ENCODE measurements at regions not wholly inside any gene's neighbourhood (a gene's known extent, or its start where the extent isn't known, plus 50 kb on each side); places are given as distances from the start of the nearest gene placed in this dataset.

DNA sequence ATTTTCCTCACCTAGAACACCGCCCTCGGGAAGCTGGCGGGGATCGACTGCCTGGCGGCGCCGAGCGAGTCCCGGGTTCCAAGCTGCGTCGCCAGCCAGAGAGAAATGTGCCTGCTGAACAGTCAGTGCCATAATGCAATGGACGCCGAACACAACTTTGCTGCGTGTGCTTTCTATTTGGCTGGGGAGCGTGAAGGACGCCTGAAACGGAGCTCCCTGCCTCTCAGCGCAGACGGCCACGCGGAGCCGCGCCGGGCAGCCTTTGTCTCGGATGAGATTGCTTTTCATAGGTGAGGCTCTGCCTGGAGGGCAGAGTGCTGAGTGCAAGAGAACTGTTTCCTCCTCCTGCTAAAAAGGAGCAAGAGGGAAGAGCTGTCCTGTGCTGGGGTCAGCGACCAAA is 107.7 kb upstream of the BCOR start:
- H3K4me1 Mint-ChIP-seq = peaks cover 24% of the 10 kb centered on the region
- H3K4me3 Mint-ChIP-seq = no peak overlapping the region
- ChIA-PET CTCF (no interaction called here), POLR2A (interaction anchor here (1.2 kb wide), 1 partner anchor 29 kb away, joined by 6 read pairs; no protein-coding TSS in a partner anchor)
- no peak overlapping the region for H3K27ac Mint-ChIP-seq
- DNase-seq (no peak), ATAC-seq (ENCODE audit: low read depth) (no peak)
- no peaks in the 10 kb centered on the region for H3K27me3 Mint-ChIP-seq
- no peaks in the 10 kb centered on the region for H3K9me3 Mint-ChIP-seq
- no peaks in the 10 kb centered on the region for H3K36me3 Mint-ChIP-seq (ENCODE audit: low read depth)
- intact Hi-C loops (cut with micrococcal nuclease) = loop anchor here (5.0 kb wide), 1 partner anchor 38 kb away; no protein-coding TSS in a partner anchor
- TF ChIP-seq, protein P1, sequence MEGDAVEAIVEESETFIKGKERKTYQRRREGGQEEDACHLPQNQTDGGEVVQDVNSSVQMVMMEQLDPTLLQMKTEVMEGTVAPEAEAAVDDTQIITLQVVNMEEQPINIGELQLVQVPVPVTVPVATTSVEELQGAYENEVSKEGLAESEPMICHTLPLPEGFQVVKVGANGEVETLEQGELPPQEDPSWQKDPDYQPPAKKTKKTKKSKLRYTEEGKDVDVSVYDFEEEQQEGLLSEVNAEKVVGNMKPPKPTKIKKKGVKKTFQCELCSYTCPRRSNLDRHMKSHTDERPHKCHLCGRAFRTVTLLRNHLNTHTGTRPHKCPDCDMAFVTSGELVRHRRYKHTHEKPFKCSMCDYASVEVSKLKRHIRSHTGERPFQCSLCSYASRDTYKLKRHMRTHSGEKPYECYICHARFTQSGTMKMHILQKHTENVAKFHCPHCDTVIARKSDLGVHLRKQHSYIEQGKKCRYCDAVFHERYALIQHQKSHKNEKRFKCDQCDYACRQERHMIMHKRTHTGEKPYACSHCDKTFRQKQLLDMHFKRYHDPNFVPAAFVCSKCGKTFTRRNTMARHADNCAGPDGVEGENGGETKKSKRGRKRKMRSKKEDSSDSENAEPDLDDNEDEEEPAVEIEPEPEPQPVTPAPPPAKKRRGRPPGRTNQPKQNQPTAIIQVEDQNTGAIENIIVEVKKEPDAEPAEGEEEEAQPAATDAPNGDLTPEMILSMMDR (IDR thresholded peaks at IDR 0.05) = no peak

- no peak for ATAC-seq (ENCODE audit: low read depth)
- H3K4me1 Mint-ChIP-seq = peaks cover 18% of the 10 kb centered on the region
- CTCF ChIA-PET = no interaction called here
- no peaks in the 10 kb centered on the region for H3K9me3 Mint-ChIP-seq
- DNase-seq = no peak
- intact Hi-C loops (cut with micrococcal nuclease) = no loop called here
- H3K36me3 Mint-ChIP-seq (ENCODE audit: low read depth) = no peaks in the 10 kb centered on the region
- H3K27ac Mint-ChIP-seq = no peak overlapping the region
- POLR2A ChIA-PET = no interaction called here
- TF ChIP-seq, protein P1 (IDR thresholded peaks at IDR 0.05) = no peak
- no peak overlapping the region for H3K4me3 Mint-ChIP-seq
- no peaks in the 10 kb centered on the region for H3K27me3 Mint-ChIP-seq
Observed at GRCh38 chrX:40202456-40202855, 104.7 kb upstream of the BCOR start.

DNA sequence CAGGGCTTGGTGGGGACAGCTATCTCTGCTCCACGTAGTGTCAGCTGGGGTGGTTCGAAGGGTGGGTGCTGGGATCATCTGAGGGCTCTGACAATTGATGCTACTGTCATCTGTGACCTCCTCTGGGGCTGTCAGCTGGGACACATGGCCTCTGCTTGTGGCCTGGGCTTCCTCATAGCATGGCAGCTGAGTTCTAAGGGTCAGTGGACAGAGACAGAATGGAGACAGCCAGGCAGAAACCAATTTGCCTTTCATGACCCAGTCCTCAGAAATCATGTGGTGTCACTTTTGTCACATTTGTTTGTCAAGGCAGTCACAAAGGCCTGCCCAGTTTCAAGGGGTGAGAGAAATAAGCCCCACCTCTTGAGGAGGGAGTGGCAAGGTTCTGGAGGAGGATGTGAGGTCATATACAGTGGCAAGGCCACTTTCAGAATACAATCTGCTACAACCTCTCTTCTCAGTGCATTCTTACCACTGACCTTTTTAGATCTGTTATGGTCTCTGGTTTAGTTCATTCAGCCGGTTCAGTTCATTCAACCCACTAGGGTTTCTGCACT is 103.6 kb upstream of the BCOR start:
- no peak for DNase-seq
- H3K9me3 Mint-ChIP-seq = no peaks in the 10 kb centered on the region
- intact Hi-C loops (cut with micrococcal nuclease) = no loop called here
- TF ChIP-seq, protein P1 (IDR thresholded peaks at IDR 0.05) = no peak
- no peaks in the 10 kb centered on the region for H3K27me3 Mint-ChIP-seq
- ChIA-PET POLR2A (no interaction called here), CTCF (no interaction called here)
- H3K4me1 Mint-ChIP-seq = peaks cover 16% of the 10 kb centered on the region
- H3K36me3 Mint-ChIP-seq (ENCODE audit: low read depth) = no peaks in the 10 kb centered on the region
- peak; percentile 82 for ATAC-seq (ENCODE audit: low read depth)
- peak overlapping the region; percentile 30 for H3K27ac Mint-ChIP-seq
- no peak overlapping the region for H3K4me3 Mint-ChIP-seq

GRCh38 chrX:40199704-40200103 is 101.9 kb upstream of the BCOR start:
- DNase-seq = no peak
- intact Hi-C loops (cut with micrococcal nuclease) = no loop called here
- no peaks in the 10 kb centered on the region for H3K9me3 Mint-ChIP-seq
- no peak for ATAC-seq (ENCODE audit: low read depth)
- ChIA-PET POLR2A (no interaction called here), CTCF (no interaction called here)
- no peak overlapping the region for H3K27ac Mint-ChIP-seq
- H3K27me3 Mint-ChIP-seq = no peaks in the 10 kb centered on the region
- TF ChIP-seq, protein P1 (IDR thresholded peaks at IDR 0.05) = no peak
- no peaks in the 10 kb centered on the region for H3K36me3 Mint-ChIP-seq (ENCODE audit: low read depth)
- H3K4me3 Mint-ChIP-seq = no peak overlapping the region
- H3K4me1 Mint-ChIP-seq = peaks cover 16% of the 10 kb centered on the region

- TF ChIP-seq, protein P1 (IDR thresholded peaks at IDR 0.05) = no peak
- H3K36me3 Mint-ChIP-seq (ENCODE audit: low read depth) = no peaks in the 10 kb centered on the region
- DNase-seq (no peak), ATAC-seq (ENCODE audit: low read depth) (no peak)
- no peaks in the 10 kb centered on the region for H3K27me3 Mint-ChIP-seq
- H3K9me3 Mint-ChIP-seq = no peaks in the 10 kb centered on the region
- ChIA-PET POLR2A (interaction anchor here (0.6 kb wide), 1 partner anchor 54 kb away, joined by 3 read pairs; no protein-coding TSS in a partner anchor), CTCF (no interaction called here)
- H3K4me1 Mint-ChIP-seq = peaks cover 9% of the 10 kb centered on the region
- H3K27ac Mint-ChIP-seq = no peak overlapping the region
- intact Hi-C loops (cut with micrococcal nuclease) = no loop called here
- H3K4me3 Mint-ChIP-seq = no peak overlapping the region
Observed at GRCh38 chrX:40197071-40197470, 99.3 kb upstream of the BCOR start.

Data from activated B cell treated with CpG ODN at 0.5 μM for 24 hours (primary cell).